GM23338 (cell line): ENCODE measurements at regions not wholly inside any gene's neighbourhood (a gene's known extent, or its start where the extent isn't known, plus 50 kb on each side); places are given as distances from the start of the nearest gene placed in this dataset.

Experiments
- ATAC-seq: fragments of 200-7000 bp; cut with Tn5 transposase; 3 replicates; pipeline ENCODE4 v1.9.1; 2020
- DNase-seq: peaks from one replicate; pipeline ENCODE4 v3.0.0-alpha.2; 2015; ENCODE audit warnings: low spot score
- H2AFZ ChIP-seq: fragments of 200-600 bp; sonication (generic); 2 replicates; pipeline ENCODE4 v1.8.0; 2016; ENCODE audit warnings: antibody characterized with exemption, mild to moderate bottlenecking, moderate library complexity
- H3F3A ChIP-seq: fragments of 200-600 bp; sonication (generic); replicated peaks from 2 replicates; pipeline ENCODE4 v1.8.0; 2017; ENCODE audit warnings: antibody characterized with exemption, mixed run types, low read depth
- H3K27ac ChIP-seq: fragments of 200-600 bp; sonication (generic); 2 replicates; pipeline ENCODE4 v1.6.1; 2016; ENCODE audit warnings: low read depth
- H3K27me3 ChIP-seq: fragments of 200-600 bp; sonication (generic); 2 replicates; pipeline ENCODE4 v1.8.0; 2016; ENCODE audit warnings: mild to moderate bottlenecking, mixed run types, moderate library complexity; ENCODE audit not compliant: insufficient read depth
- H3K36me3 ChIP-seq: fragments of 200-600 bp; sonication (generic); 2 replicates; pipeline ENCODE4 v1.8.0; 2016; ENCODE audit warnings: mild to moderate bottlenecking; ENCODE audit not compliant: insufficient read depth
- H3K4me1 ChIP-seq: fragments of 200-600 bp; sonication (generic); 2 replicates; pipeline ENCODE4 v1.8.0; 2016; ENCODE audit warnings: mild to moderate bottlenecking, moderate library complexity; ENCODE audit not compliant: insufficient read depth
- H3K4me2 ChIP-seq: fragments of 200-600 bp; sonication (generic); 2 replicates; pipeline ENCODE4 v1.7.1; 2017; ENCODE audit warnings: mixed run types
- H3K4me3 ChIP-seq: fragments of 200-600 bp; sonication (generic); 2 replicates; pipeline ENCODE4 v1.6.1; 2016; ENCODE audit warnings: mixed run types
- H3K79me2 ChIP-seq: fragments of 200-600 bp; sonication (generic); replicated peaks from 2 replicates; pipeline ENCODE4 v1.8.0; 2017; ENCODE audit warnings: mild to moderate bottlenecking; ENCODE audit not compliant: insufficient read depth
- H3K9me2 ChIP-seq: fragments of 200-600 bp; sonication (generic); 2 replicates; pipeline ENCODE4 v1.8.0; 2017; ENCODE audit not compliant: insufficient read depth
- H4K20me1 ChIP-seq: fragments of 200-600 bp; sonication (generic); replicated peaks from 2 replicates; pipeline ENCODE4 v1.8.0; 2017; ENCODE audit warnings: mild to moderate bottlenecking; ENCODE audit not compliant: insufficient read depth
- H3K27ac Mint-ChIP-seq: 2 replicates; pipeline ENCODE4 v1.8.0; 2020; ENCODE audit warnings: inconsistent platforms, mild to moderate bottlenecking, moderate library complexity, mixed read lengths
- H3K27me3 Mint-ChIP-seq: 3 replicates; pipeline ENCODE4 v1.8.0; 2022; ENCODE audit warnings: low read depth, mild to moderate bottlenecking, moderate library complexity, mixed read lengths, inconsistent platforms; ENCODE audit not compliant: insufficient read depth, poor library complexity
- H3K36me3 Mint-ChIP-seq: 3 replicates; pipeline ENCODE4 v1.8.0; 2021; ENCODE audit warnings: low read depth, mild to moderate bottlenecking, inconsistent platforms, moderate library complexity, mixed read lengths
- H3K4me1 Mint-ChIP-seq: 3 replicates; pipeline ENCODE4 v1.8.0; 2020; ENCODE audit warnings: mild to moderate bottlenecking, inconsistent platforms, mixed read lengths
- H3K4me3 Mint-ChIP-seq: 3 replicates; pipeline ENCODE4 v1.8.0; 2021; ENCODE audit warnings: moderate library complexity, mild to moderate bottlenecking, inconsistent platforms, mixed read lengths
- H3K9me3 Mint-ChIP-seq: 3 replicates; pipeline ENCODE4 v1.8.0; 2020; ENCODE audit warnings: moderate library complexity, mild to moderate bottlenecking, inconsistent platforms, mixed read lengths
- NANOG ChIP-seq: IDR thresholded peaks from 2 replicates; pipeline ENCODE4 v1.6.1; 2016; ENCODE audit warnings: antibody characterized with exemption, borderline replicate concordance
- TF ChIP-seq, protein P1 (sequence below): fragments of 250-450 bp; sonication (Bioruptor Pico); IDR thresholded peaks from 2 replicates; pipeline ENCODE4 v1.5.0; 2020; ENCODE audit warnings: mild to moderate bottlenecking, moderate library complexity
- TF ChIP-seq, protein P2 (sequence below): IDR thresholded peaks from 2 replicates; pipeline ENCODE4 v1.6.1; 2016; ENCODE audit warnings: antibody characterized with exemption

- ATAC-seq (no peak), DNase-seq (no peak)
- H3K4me2 ChIP-seq = no peak overlapping the region
- Mint-ChIP-seq H3K27me3 (no peaks in the 10 kb centered on the region), H3K4me3 (no peak overlapping the region), H3K27ac (no peak overlapping the region), H3K36me3 (no peaks in the 10 kb centered on the region), H3K4me1 (no peaks in the 10 kb centered on the region), H3K9me3 (no peaks in the 10 kb centered on the region)
- H3K4me3 ChIP-seq = no peak overlapping the region
- no peaks in the 10 kb centered on the region for H3K9me2 ChIP-seq
- no peaks in the 10 kb centered on the region for H4K20me1 ChIP-seq
- no peaks in the 10 kb centered on the region for H3F3A ChIP-seq
- H3K79me2 ChIP-seq = no peaks in the 10 kb centered on the region
- no peak overlapping the region for H2AFZ ChIP-seq
- H3K27ac ChIP-seq = no peak overlapping the region
- TF ChIP-seq, protein P1, sequence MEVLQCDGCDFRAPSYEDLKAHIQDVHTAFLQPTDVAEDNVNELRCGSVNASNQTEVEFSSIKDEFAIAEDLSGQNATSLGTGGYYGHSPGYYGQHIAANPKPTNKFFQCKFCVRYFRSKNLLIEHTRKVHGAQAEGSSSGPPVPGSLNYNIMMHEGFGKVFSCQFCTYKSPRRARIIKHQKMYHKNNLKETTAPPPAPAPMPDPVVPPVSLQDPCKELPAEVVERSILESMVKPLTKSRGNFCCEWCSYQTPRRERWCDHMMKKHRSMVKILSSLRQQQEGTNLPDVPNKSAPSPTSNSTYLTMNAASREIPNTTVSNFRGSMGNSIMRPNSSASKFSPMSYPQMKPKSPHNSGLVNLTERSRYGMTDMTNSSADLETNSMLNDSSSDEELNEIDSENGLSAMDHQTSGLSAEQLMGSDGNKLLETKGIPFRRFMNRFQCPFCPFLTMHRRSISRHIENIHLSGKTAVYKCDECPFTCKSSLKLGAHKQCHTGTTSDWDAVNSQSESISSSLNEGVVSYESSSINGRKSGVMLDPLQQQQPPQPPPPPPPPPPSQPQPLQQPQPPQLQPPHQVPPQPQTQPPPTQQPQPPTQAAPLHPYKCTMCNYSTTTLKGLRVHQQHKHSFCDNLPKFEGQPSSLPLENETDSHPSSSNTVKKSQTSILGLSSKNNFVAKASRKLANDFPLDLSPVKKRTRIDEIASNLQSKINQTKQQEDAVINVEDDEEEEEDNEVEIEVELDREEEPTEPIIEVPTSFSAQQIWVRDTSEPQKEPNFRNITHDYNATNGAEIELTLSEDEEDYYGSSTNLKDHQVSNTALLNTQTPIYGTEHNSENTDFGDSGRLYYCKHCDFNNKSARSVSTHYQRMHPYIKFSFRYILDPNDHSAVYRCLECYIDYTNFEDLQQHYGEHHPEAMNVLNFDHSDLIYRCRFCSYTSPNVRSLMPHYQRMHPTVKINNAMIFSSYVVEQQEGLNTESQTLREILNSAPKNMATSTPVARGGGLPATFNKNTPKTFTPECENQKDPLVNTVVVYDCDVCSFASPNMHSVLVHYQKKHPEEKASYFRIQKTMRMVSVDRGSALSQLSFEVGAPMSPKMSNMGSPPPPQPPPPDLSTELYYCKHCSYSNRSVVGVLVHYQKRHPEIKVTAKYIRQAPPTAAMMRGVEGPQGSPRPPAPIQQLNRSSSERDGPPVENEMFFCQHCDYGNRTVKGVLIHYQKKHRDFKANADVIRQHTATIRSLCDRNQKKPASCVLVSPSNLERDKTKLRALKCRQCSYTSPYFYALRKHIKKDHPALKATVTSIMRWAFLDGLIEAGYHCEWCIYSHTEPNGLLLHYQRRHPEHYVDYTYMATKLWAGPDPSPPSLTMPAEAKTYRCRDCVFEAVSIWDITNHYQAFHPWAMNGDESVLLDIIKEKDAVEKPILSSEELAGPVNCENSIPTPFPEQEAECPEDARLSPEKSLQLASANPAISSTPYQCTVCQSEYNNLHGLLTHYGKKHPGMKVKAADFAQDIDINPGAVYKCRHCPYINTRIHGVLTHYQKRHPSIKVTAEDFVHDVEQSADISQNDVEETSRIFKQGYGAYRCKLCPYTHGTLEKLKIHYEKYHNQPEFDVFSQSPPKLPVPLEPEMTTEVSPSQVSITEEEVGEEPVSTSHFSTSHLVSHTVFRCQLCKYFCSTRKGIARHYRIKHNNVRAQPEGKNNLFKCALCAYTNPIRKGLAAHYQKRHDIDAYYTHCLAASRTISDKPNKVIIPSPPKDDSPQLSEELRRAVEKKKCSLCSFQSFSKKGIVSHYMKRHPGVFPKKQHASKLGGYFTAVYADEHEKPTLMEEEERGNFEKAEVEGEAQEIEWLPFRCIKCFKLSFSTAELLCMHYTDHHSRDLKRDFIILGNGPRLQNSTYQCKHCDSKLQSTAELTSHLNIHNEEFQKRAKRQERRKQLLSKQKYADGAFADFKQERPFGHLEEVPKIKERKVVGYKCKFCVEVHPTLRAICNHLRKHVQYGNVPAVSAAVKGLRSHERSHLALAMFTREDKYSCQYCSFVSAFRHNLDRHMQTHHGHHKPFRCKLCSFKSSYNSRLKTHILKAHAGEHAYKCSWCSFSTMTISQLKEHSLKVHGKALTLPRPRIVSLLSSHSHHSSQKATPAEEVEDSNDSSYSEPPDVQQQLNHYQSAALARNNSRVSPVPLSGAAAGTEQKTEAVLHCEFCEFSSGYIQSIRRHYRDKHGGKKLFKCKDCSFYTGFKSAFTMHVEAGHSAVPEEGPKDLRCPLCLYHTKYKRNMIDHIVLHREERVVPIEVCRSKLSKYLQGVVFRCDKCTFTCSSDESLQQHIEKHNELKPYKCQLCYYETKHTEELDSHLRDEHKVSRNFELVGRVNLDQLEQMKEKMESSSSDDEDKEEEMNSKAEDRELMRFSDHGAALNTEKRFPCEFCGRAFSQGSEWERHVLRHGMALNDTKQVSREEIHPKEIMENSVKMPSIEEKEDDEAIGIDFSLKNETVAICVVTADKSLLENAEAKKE = no peak
- TF ChIP-seq NANOG = no peak
- H3K4me1 ChIP-seq = no peaks in the 10 kb centered on the region
- no peaks in the 10 kb centered on the region for H3K27me3 ChIP-seq
- H3K36me3 ChIP-seq = no peaks in the 10 kb centered on the region
Measured at GRCh38 chrX:128439159-128439558, 387.0 kb upstream of the ACTRT1 start.

GRCh38 chrX:128438082-128438481 lies 385.9 kb upstream of the ACTRT1 start:
- Mint-ChIP-seq H3K4me1 (no peaks in the 10 kb centered on the region), H3K9me3 (no peaks in the 10 kb centered on the region), H3K4me3 (no peak overlapping the region), H3K27ac (no peak overlapping the region), H3K27me3 (no peaks in the 10 kb centered on the region), H3K36me3 (no peaks in the 10 kb centered on the region)
- Histone ChIP-seq H3K36me3 (no peaks in the 10 kb centered on the region), H4K20me1 (no peaks in the 10 kb centered on the region), H3K4me1 (no peaks in the 10 kb centered on the region), H3F3A (no peaks in the 10 kb centered on the region), H3K9me2 (no peaks in the 10 kb centered on the region), H3K79me2 (no peaks in the 10 kb centered on the region), H3K4me2 (no peak overlapping the region), H3K4me3 (no peak overlapping the region), H2AFZ (no peak overlapping the region), H3K27ac (no peak overlapping the region), H3K27me3 (no peaks in the 10 kb centered on the region)
- ATAC-seq = no peak
- TF ChIP-seq, protein P2, sequence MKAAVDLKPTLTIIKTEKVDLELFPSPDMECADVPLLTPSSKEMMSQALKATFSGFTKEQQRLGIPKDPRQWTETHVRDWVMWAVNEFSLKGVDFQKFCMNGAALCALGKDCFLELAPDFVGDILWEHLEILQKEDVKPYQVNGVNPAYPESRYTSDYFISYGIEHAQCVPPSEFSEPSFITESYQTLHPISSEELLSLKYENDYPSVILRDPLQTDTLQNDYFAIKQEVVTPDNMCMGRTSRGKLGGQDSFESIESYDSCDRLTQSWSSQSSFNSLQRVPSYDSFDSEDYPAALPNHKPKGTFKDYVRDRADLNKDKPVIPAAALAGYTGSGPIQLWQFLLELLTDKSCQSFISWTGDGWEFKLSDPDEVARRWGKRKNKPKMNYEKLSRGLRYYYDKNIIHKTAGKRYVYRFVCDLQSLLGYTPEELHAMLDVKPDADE = no peak
- no peak for DNase-seq
